ENCODE measurements at regions not wholly inside any gene's neighbourhood (a gene's known extent, or its start where the extent isn't known, plus 50 kb on each side); places are given as distances from the start of the nearest gene placed in this dataset. TPM values are rescaled to one million over a fixed set of nuclear protein-coding genes. Genes with fewer than 3 reads are reported as not detected.
A peak's percentile ranks its signal among the peaks of the same experiment; 100 is the strongest.

DNA sequence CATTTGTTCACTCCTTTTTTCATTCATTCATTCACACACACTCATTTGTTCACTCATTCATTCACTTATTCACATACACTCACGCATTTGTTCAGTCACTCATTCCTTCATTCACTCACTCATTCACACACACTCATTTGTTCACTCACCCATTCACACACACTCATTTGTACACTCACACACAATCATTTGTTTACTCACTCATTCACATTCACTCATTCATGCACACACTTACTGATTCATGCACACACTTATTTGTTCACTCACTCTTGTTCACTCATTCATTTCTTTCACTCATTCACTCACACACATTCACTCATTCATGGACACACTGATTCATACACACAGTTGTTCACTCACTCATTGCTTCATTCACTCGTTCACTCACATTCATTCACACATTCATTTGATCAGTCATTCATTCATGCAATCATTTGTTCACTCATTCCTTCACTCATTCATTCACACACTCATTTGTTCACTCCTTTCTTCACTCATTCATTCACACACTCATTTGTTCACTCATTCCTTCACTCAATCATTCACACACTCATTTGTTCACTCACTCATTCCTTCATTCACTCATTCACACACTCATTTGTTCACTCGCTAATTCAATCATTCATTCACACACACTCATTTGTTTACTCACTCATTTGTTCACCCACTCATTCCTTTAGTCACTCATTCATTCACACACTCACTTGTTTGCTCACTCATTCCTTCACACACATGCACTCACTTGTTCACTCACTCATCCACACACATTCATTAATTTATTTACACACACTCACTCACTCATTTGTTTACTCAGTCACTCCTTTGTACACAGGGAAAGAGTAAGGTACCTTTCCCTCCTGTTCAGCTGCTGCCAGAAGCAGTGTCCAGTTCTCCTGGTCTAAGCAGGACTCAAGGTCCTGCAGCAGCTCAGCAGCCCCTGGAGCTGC is 50.7 kb upstream of the BHLHE23 start:
- Histone ChIP-seq H3K79me2 (ENCODE audit: insufficient read depth, low read depth, low read length) (no peaks in the 10 kb centered on the region), H3K4me1 (ENCODE audit: insufficient read depth, low read length, poor library complexity, severe bottlenecking) (no peaks in the 10 kb centered on the region), H3K4me3 (ENCODE audit: low read depth, low read length, poor library complexity, severe bottlenecking) (no peak overlapping the region), H3K27ac (ENCODE audit: low read depth, low read length, poor library complexity, severe bottlenecking) (no peak overlapping the region), H2AFZ (ENCODE audit: low read length) (no peak overlapping the region), H3K36me3 (ENCODE audit: insufficient read depth, low read length) (no peaks in the 10 kb centered on the region), H3K9me2 (ENCODE audit: insufficient read depth, low read length) (no peaks in the 10 kb centered on the region), H3K9me3 (ENCODE audit: low read length) (peaks cover 10% of the 10 kb centered on the region), H4K20me1 (ENCODE audit: insufficient read depth, low read length) (no peaks in the 10 kb centered on the region), H3K4me2 (ENCODE audit: low read length) (no peak overlapping the region)
- intact Hi-C loops (cut with micrococcal nuclease; ENCODE audit: unreplicated experiment) = no loop called here
- ChIA-PET CTCF (ENCODE audit: unreplicated experiment) (no interaction called here), POLR2A (no interaction called here)
- no peak for DNase-seq (ENCODE audit: low spot score)
- BruUV-seq (replicated peaks) = no TSS peak
- TF ChIP-seq EZH2phosphoT487 (IDR thresholded peaks at IDR 0.05; ENCODE audit: borderline replicate concordance, low read depth, low read length) = no peak
- TF ChIP-seq, protein P1, sequence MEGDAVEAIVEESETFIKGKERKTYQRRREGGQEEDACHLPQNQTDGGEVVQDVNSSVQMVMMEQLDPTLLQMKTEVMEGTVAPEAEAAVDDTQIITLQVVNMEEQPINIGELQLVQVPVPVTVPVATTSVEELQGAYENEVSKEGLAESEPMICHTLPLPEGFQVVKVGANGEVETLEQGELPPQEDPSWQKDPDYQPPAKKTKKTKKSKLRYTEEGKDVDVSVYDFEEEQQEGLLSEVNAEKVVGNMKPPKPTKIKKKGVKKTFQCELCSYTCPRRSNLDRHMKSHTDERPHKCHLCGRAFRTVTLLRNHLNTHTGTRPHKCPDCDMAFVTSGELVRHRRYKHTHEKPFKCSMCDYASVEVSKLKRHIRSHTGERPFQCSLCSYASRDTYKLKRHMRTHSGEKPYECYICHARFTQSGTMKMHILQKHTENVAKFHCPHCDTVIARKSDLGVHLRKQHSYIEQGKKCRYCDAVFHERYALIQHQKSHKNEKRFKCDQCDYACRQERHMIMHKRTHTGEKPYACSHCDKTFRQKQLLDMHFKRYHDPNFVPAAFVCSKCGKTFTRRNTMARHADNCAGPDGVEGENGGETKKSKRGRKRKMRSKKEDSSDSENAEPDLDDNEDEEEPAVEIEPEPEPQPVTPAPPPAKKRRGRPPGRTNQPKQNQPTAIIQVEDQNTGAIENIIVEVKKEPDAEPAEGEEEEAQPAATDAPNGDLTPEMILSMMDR (conservative IDR thresholded peaks at IDR 0.05; ENCODE audit: low read length) = no peak

DNA sequence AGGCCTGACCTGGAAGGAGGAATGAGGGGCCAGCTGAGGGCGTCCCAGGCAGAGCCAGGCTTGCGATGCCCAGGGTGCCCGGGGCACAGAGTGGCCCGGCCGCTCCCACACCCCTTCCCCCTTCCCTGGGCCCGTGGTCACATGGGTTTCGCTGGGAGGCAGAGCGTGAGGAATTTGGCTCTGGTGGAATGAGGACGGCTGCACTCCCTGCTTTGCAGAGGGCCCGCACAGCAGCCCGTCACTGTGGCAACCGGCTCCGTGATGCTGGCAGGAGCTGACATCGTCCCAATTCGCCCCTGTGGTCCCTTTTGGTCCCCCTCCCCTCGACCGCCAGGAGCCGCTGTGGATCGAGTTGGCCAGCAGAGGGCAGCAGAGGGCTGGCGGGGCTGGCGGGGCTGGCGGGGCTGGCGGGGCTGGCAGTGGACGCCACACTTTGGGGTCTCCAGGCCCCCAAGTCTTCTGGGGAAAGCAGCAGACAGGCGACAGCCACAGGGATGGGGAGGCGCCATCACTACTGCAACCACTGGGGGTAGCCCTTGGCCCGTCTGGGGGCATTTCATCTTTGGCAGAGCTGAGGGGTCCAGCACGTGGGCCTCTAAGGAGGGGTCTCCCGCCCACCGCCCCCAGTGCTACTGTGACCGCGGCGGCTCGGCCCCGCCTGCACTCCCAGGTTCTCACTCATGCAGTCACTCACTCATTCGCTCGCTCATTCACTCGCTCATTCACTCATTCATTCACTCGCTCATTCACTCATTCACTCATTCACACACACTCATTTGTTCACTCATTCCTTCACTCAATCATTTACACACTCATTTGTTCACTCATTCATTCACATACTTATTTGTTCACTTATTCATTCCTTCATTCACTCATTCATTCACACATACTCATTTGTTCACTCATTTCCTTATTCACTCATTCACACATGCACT is 49.7 kb upstream of the BHLHE23 start:
- peak; percentile 20 for DNase-seq (ENCODE audit: low spot score)
- Histone ChIP-seq H3K79me2 (ENCODE audit: insufficient read depth, low read depth, low read length) (no peaks in the 10 kb centered on the region), H2AFZ (ENCODE audit: low read length) (no peak overlapping the region), H3K36me3 (ENCODE audit: insufficient read depth, low read length) (no peaks in the 10 kb centered on the region), H3K4me3 (ENCODE audit: low read depth, low read length, poor library complexity, severe bottlenecking) (no peak overlapping the region), H3K9me2 (ENCODE audit: insufficient read depth, low read length) (no peaks in the 10 kb centered on the region), H3K4me2 (ENCODE audit: low read length) (no peak overlapping the region), H3K27ac (ENCODE audit: low read depth, low read length, poor library complexity, severe bottlenecking) (no peak overlapping the region), H3K4me1 (ENCODE audit: insufficient read depth, low read length, poor library complexity, severe bottlenecking) (no peaks in the 10 kb centered on the region), H3K9me3 (ENCODE audit: low read length) (peaks cover 10% of the 10 kb centered on the region), H4K20me1 (ENCODE audit: insufficient read depth, low read length) (no peaks in the 10 kb centered on the region)
- no TSS peak for BruUV-seq (replicated peaks)
- ChIA-PET CTCF (ENCODE audit: unreplicated experiment) (no interaction called here), POLR2A (no interaction called here)
- intact Hi-C loops (cut with micrococcal nuclease; ENCODE audit: unreplicated experiment) = no loop called here
- TF ChIP-seq EZH2phosphoT487 (IDR thresholded peaks at IDR 0.05; ENCODE audit: borderline replicate concordance, low read depth, low read length) = no peak
- TF ChIP-seq, protein P1 (conservative IDR thresholded peaks at IDR 0.05; ENCODE audit: low read length) = peak; percentile 85

Small RNA genes lying in the stretch of these regions (small RNA-seq; reads per million reads assigned to genes)
- gene RF00635 = not detected
